Left hindlimb (tissue), 1 donor: ENCODE measurements at regions not wholly inside any gene's neighbourhood (a gene's known extent, or its start where the extent isn't known, plus 50 kb on each side); places are given as distances from the start of the nearest gene placed in this dataset.

ENCODE experiments used
- DNase-seq: peaks from one replicate; pipeline ENCODE4 v3.0.0-alpha.2; 2018

DNA sequence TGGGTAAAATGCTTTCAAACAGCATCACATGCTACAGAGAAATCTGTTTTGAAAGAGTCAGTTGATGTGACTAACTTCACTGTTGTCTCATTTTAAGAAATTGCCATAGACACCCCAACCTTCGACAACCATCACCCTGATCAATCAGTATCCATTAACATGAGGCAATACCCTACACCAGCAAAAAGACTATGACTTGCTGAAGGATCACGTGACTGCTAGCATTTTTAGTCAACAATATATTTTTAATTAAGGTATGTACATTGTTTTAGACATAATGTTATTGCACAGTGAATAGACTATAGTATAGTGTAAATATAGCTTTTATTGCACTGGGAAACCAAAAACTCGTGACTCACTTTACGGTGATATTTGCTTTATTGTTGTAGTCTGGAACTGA, 200.0 kb upstream of the ARHGAP24 start:
- DNase-seq, result no peak

DNA sequence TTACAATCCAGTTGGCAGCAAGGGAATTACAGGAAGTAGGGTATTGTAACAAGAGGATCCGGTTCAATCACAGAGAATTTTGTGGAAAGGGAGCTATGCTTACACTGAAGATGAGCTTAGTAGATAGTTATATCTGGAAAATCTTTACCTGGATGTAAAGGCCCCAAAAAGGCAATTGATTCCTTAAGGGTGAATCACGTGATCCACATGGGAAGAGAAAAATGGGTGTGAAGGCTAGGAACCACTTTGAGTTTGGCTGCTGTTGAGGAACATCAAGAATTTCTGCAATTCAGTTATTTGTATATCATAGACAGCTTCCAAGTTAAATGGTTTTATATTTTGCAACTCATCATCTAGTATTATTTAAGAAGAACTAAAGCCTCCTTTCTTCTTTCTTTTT, 194.0 kb upstream of the ARHGAP24 start:
- no peak for DNase-seq

DNA sequence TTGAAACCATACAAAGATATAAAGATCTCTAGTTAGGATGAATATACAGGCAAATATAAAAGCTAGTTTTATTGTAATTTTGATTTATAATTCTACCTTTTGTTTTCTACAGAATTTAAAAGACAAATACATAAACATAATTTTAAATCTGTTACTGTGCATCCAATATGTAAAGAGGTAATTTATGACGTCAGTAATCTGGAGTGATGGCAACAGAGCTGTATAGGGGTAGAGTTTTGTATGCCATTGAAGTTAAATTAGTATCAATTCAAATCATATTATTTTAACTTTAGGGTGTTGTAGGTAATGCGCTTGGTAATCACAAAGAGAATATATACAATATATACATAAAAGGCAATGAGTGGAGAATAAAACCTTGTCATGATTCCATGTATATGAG, 183.7 kb upstream of the ARHGAP24 start:
- DNase-seq, result no peak

DNA sequence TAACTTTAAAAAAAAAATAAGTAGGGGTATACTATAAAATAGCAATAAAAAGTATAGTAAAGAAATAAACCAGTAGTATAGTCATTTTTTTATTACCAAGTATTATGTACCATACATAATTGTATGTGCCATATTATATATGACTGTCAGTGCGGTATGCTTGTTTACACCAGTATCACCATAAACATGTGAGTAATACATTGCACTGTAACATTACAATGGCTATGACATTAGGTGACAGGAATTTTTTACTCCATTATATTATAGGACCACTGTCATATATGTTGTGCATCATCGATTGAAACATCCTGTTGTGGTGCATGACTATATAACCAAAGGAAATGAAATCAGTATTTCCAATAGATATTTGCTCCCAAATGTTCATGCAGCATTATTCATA, 176.9 kb upstream of the ARHGAP24 start:
- DNase-seq, result no peak

DNA sequence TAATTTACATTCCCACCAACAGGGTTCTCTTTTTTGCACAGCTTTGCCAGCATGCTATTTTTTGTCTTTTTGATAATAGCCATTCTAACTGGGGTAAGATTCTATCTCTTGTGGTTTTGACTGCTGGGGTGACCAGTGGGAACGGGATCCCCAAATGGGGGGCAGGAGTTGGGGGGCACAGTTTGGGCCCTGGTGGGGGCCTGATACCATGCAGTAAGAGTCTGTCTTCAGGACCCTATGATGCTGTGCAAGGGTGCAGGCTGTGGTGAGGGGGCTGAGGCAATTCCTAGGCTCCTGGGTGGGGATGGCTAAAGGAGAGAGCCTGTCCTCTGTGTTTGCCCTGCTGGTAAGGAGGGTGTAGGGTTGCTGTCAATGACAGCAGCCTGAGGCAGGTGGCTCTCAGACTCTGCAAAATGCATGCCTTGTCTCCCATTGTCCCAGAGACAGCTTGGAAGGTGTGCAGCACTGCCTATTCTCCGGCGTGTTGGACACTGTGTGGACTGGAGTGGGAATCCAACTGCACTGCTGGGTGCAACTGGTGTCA, 172.7 kb upstream of the ARHGAP24 start:
- DNase-seq, result no peak

DNA sequence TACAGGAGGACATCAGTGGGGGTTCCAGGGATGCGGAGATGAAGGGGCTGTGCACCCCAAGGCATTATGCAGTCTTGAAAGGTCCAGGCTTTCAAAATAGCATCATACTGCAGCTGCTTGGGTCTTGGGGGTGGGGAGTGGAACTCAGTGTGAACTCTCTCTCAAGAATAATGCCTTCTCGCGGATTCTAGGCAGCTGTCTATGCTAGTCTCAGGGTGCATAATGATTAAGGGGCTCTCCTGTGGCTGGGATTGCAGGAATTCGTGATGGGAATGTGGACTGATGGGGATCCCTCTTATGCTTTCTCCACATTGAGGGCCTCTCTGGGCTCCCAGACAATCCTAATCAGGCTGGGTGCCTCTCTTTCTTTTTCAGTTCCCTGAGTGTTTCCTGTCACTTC, 172.2 kb upstream of the ARHGAP24 start:
- DNase-seq, result no peak

DNA sequence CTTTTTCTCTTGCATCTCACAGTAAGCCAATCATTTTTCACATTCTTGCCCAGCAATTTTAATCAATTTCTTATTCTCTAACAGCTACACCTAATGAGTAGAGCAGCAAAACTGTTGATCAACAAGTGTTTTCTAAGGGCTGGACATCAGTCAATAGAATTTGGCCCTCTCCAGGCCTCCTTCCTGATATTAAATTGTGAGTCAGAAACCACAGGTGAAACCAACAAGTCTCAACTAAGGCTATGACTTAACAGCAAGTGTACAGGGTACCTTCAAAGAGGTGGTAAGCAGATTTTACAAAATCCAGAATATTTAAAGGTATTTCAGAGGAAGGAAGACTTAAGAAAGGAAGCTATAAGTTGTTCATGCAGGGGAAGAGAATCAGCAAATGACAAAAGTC, 156.5 kb upstream of the ARHGAP24 start:
- DNase-seq, result no peak

DNA sequence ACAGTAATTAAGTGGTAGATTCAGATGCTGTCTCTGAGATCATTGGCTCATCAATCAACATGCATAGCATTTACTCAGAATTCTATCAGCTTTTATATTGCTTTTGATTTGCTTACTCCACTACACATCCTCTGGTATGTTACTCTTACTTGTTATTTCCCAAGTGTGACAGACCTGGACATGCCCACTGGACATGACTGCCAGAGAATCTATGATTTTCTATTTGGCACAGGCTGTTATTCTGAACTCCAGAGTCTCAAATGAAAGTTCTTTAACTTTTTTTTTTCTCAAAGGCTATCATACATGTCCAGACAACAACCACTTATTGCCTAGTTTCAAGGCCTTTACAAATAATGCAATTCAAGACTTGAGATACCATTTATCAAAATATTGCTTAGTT, 116.1 kb upstream of the ARHGAP24 start:
- DNase-seq, result no peak

DNA sequence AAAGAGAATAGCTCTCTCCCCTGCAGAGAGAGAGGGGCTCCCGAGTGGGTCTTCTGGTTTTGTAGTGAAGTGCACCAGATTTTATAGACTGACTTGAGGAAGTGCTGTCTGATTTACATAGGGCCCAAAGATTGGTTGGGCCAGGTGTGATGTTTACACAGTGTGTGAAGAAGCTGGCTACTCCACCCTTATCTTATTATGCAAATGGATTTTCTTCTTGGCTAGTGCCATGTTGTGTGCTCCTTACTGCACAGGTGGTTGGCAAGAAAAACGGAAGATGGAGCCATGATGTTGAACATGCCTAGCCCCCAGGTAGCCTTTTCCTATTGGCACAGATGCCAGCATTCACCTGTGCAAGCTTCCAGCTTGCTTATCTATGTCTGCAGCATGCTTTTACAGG, 112.4 kb upstream of the ARHGAP24 start:
- DNase-seq, result no peak

DNA sequence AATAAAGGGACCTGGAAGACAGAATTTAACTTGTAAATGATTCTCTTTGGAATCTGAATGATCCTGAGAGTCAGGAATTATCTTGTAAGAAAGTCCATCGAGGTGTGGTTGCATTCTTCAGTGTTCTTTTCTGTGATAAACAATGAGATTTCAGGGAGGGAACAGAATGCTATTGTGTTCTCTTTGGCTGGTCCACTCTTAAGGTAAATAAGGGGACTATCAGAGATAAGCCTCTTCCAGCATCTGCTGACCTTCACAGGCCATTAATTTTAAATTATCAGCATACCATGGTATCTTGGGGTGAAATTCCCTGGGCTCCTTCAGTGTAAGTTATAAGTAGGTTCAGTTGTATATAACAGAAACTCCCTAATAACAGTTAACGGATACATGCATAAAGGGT, 107.1 kb upstream of the ARHGAP24 start:
- DNase-seq, result no peak

DNA sequence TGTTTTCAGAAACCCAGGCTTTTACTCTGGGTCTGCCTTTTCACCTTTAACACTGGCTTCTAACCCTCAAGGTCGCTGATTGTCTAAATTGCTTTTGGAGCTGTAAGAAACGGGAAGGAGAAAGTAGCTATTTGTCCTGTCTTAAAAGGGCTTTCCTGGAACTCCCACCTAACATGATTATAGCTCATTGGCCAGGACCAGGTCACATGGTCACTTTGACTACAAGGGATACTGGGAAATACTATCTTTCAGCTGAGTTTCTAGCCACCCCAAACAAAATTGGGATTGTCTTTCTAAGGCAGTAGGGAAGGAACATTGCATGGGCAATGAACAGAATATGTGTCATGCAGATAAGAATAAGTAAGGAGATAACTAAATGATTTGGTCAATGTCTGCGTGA, 106.7 kb upstream of the ARHGAP24 start:
- no peak for DNase-seq

DNA sequence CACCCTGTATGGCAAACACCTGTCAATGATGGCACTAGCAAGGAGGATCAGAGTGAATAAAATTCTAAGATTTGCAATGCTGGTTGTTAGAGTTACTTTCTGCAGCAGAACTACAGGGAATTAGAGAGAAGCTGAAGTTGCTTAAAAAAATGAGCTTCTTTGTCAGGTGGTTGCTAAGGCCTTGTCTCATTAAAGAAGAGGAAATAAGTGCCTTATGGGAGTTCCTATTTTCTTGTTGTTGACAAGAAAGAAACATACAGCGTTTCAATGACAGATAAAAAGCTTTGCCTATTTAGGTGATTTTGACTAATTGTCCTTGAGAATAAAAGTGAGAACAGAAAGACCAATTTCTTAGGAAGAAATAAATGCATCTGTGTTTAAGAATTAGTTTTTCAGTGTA, 106.0 kb upstream of the ARHGAP24 start:
- no peak for DNase-seq

DNA sequence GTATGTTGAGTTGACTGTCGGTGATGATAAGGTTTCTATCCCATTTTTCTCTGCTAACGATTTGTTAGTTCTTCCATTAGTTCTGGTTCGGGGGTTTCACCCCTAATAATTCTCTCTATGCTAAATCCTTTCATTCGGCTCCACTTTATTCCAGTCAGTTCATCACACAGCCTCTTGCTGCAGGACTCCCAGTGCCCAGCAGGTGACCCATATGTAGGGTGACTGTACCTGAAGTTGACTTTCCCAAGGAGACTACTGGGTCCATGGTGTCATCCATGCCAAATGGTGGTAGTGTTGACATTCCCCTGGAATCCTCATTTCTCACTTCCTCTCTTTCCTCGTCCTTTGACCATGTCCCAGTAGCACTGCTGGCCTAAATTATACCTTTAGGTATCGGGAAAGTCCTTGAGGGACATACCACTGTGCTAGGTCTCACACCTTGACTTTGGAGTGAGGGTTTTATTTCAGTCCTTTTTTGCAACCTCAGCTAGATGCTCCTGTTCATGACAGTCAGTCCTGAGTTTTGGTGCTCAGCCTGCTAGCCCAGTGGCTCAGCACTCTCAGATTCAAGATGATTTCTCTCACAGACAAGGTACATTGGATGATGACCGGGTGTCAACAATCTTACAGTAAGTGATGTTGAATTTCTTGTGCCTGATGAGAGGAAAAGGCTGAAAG, 105.1 kb upstream of the ARHGAP24 start:
- no peak for DNase-seq

DNA sequence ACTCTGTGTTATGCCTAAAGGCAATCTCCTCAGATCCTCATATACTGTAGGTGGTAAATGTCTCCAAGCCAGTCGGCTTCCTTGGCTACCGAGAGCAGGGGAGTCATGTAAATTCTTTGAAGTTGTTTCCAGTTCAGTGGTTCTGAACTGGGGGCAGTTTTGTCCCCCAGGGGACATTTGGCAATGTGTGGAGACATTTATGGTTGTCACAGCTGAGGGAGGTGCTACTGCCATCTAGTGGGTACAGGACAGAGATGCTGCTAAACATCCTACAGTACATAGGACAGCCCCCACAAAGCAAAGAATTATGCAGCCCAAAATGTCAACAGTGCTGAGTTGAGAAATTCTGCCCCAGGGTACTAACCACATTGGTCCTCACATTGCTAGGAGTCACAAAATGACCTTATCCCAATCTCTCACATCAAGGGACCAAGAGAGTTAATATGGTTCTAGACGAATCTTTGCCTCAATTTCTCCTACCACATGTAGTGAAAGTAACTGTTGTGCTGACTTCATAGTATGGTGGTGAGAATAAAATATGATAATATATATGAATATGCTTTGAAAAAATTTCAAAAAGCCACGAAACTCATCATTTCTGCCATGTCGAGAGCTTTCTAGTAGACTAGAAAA, 104.4 kb upstream of the ARHGAP24 start:
- peak; percentile 44 for DNase-seq

DNA sequence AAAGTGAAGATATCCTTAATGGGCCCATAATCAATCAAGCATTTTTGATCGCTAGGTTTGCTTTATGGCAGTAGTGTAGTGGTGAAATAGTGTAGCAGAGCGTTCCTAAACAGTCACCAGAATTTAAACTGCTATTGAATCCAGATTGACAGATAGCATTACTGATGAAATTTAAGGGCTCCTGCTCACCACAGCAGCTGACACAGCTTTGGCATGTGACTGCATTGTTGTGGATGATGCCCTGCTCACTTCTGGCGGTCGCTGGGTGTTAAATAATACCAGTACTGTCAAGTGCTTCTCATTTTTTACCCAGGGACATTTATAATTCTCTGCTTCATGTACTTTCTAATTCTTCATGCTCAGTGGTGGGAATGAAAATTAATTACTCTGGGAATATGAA, 102.0 kb upstream of the ARHGAP24 start:
- DNase-seq, result no peak

DNA sequence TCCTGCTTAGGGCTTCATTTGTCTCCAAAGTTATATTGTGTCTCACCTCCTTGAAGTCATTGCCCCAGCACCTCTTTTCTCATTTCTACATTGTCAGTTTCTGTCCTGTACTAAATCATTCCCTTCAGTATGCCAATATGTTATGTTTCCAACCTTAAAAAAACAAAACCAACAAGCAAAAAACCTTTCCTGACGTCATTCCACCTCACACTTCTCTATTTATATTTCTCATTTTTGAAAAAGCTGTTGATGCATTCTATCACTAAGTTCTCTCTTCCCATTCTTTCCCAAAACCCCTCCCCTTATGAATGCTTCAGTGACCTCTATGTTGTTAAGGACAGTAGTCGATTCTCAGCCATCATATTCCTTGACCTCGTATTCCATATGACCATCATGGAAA, 98.7 kb upstream of the ARHGAP24 start:
- no peak for DNase-seq

DNA sequence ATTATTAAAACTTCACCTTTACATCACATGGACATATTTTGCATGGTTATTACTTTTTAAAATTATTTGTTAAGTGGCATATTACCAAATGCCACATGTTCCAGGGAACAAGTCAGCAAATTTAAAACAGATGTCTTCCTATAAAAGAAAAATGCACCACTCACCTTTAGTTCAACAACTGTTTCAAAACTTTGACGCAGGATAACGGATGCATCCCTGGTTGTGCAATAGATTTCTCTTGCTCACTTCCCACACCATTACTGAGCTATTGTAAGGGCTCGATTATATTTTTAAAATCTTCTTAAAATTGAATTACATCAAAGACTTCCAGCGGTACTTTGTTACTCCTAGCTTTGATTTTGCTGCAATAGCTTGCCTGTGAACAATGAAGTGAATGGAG, 93.0 kb upstream of the ARHGAP24 start:
- DNase-seq, result no peak

DNA sequence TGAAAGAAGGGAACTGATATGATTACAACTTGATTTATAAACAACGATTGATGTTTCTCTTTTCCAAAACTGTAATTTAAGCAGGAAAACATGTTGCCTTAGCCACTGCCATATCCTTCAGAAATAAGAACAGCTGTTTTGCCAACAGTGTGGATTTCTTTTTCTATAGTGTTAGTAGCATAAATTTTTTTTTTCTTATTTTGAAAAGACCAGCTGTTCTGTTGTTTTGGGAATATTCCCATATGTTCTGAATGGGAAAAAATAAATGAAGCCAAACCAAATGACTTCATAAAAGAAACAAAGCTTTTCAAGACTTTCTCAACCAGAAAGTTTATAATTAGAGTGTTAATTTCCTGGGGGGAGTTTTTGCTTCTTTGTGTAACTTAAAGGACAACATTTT, 83.9 kb upstream of the ARHGAP24 start:
- no peak for DNase-seq

DNA sequence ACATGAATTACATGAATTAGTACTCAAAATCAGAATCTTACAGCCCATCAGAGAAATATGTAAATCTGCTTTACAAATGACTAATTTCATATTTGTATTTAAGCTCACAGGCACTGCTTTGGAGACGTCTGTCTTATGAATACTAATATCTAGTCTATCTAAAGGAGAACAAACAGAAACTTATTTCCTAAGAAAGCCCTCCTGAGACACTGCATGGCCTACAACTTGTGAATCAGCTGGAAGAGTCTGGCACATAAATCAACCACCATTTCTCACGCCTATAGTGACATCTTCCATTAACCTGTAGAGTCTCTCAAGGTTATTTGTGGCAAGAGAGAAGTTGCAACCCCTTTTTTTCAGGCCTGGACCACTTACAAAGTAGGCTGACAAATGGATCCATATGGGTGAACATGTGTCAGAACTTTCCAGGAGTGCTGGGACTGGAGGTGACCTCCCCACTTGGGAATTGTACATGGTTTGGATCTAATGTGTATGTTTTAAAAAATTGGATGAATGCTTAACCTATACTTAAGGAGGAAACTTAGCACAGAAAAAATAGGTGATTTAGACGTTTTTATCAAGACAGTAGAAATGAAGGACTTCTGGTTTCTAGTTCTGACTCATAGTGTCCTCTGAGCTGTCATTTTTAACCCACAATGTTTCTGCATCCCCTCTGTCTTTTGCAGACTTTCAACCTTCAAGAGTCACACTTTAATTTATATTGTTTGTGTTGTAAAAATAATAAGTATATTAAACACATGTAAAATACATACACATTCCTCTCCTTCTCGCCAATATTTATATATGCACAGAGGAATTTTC, 83.2 kb upstream of the ARHGAP24 start:
- DNase-seq, result no peak

DNA sequence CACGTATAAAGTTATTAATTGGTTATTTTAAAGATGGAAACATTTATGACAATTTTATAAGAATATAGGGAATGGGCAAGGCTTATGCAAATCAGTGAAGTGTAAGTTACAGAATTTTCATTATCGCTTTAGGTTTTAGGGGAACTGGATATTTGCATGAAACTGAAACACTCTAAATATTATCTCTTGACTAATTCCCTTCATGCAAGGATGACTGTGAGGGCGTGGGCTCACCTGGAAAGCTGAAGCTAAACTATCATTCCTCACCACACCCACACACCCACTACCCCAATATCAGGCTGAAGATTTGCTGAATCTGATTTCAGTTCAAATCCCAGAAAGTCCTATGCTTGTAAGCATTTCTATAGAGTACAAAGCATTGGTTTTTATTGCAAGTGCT, 81.7 kb upstream of the ARHGAP24 start:
- no peak for DNase-seq

DNA sequence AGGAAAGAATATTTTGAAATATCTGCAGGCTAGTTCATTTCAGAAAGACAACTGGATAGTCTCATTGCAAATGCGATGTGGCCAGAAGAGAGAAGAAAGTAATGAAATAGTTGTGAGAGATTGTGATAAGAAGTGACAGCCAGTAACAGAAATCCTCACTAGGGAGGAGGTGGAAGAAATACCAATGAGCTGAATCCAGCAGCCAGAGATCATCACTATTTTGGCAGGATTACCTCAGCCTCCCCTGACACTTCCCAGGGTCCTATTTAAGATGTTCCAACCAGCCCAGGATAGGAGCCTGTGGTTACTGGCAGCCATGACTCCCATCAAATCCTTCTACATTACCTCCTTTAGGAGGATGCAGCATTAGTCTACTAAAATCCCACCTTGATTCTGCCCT, 76.7 kb upstream of the ARHGAP24 start:
- no peak for DNase-seq

DNA sequence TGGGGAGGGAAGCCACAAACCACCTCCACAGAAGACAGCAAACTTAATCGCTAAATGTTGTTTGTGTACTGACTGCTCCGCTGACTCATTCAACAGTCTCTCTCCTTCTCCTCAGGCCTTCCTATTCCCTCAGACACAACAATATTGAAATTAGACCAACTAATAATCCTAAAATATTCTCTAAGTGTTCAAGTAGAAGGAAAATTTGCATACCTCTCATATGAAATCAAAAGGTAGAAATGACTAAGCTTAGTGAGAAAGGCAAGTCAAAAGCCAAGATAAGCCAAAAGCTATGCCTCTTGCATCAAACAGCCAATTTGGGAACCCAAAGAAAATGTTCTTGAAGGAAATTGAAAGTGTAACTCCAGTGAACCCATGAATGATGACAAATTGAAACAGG, 75.7 kb upstream of the ARHGAP24 start:
- DNase-seq, result no peak

DNA sequence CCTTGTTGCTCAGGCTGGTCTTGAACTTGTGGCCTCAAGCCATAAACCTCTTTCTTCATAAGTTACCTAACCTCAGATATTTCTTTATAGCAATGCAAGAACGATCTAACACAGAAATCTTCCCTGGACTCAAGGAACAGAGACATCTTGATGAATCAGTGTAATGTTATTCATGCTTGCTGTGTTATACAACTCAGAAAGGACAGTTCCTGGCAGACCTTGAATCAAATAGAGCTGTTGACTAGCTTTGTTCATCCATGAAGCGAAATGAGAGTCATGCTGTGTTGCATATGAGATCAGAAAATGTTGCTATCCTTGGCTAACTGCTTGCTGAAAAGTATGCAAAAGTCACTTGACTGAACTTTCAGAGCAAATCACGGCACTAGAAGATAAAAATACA, 72.6 kb upstream of the ARHGAP24 start:
- DNase-seq, result no peak

DNA sequence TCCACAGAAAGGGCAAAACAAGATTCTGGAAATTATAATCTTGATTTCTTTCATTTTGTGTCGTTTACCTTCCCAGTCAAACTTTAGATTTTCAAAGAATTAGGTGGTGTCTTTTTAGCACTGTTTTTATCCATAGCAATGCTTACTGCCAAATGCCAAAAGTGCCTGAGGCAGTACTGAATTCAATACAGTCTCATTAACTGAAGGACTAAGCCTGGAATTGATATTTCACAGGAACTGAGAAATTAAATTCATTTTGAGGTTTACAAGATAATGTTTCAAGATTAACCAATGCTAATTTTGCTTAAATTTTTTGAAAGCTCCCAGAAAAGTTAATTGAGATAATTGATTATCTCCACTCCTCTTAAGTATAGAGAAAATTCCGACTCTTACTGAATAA, 68.8 kb upstream of the ARHGAP24 start:
- no peak for DNase-seq
